Heart left ventricle (tissue), 16 donors: ENCODE measurements at regions not wholly inside any gene's neighbourhood (a gene's known extent, or its start where the extent isn't known, plus 50 kb on each side); places are given as distances from the start of the nearest gene placed in this dataset.

Source experiments
- ATAC-seq, 4 donors: fragments of 200-7000 bp; cut with Tn5 transposase; one replicate each; pipeline ENCODE4 v1.9.1; 2020 to 2022; ENCODE audit warnings: moderate library complexity in 4 of 4, mild to moderate bottlenecking in 3 of 4, moderate number of reproducible peaks in 1 of 4
- DNase-seq, 5 donors: peaks; one replicate each; pipeline ENCODE4 v3.0.0-alpha.2; 2020
- H3K27ac ChIP-seq, 12 donors: fragments of 200-600 bp; sonication (generic) in 4 of 12; one replicate each; pipeline versions ENCODE4 v1.5.0 to v1.8.0; 2016 to 2022; ENCODE audit warnings: mild to moderate bottlenecking in 2 of 12
- H3K27me3 ChIP-seq, 9 donors: fragments of 200-600 bp; sonication (generic) in 2 of 9; one replicate each; pipeline versions ENCODE4 v1.5.1 to v1.8.0; 2016 to 2022; ENCODE audit warnings: mild to moderate bottlenecking in 3 of 9
- H3K36me3 ChIP-seq, 9 donors: fragments of 200-600 bp; sonication (generic) in 2 of 9; one replicate each; pipeline versions ENCODE4 v1.5.0 to v1.8.0; 2018 to 2022; ENCODE audit warnings: mild to moderate bottlenecking in 2 of 9
- H3K4me1 ChIP-seq, 12 donors: fragments of 200-600 bp; sonication (generic) in 4 of 12; one replicate each; pipeline versions ENCODE4 v1.5.0 to v1.8.0; 2016 to 2022; ENCODE audit warnings: mild to moderate bottlenecking in 3 of 12
- H3K4me3 ChIP-seq, 12 donors: fragments of 200-600 bp; sonication (generic) in 4 of 12; one replicate each; pipeline versions ENCODE4 v1.5.0 to v1.8.0; 2017 to 2022; ENCODE audit warnings: mild to moderate bottlenecking in 9 of 12, moderate library complexity in 4 of 12
- H3K9me3 ChIP-seq, 12 donors: fragments of 200-600 bp; sonication (generic) in 4 of 12; one replicate each; pipeline versions ENCODE4 v1.5.0 to v1.8.0; 2016 to 2022; ENCODE audit warnings: mild to moderate bottlenecking in 1 of 12
- CTCF ChIP-seq, 12 donors: fragments of 200-600 bp; sonication (generic) in 4 of 12; IDR thresholded peaks; one replicate each; pipeline versions ENCODE4 v1.5.0 to v1.8.0; 2018 to 2022; ENCODE audit warnings: antibody characterized with exemption in 12 of 12, mild to moderate bottlenecking in 5 of 12
- POLR2A ChIP-seq, 2 donors: fragments of 450-650 bp; IDR thresholded peaks; one replicate each; pipeline ENCODE4 v1.6.1; 2017; ENCODE audit warnings: antibody characterized with exemption in 2 of 2, mild to moderate bottlenecking in 2 of 2, moderate library complexity in 2 of 2
- WGBS, 4 donors: extraction: QIAGEN DNeasy Blood & Tissue Kit in 2 of 4; methylation state at CpG; one replicate each; pipeline versions ENCODE4 v1.1.5 to v1.1.7; 2013 to 2018; 5-methylcytosine and 5-hydroxymethylcytosine counted together
- intact Hi-C, 10 donors: fragments of 100-400 bp; cut with DNase I; formaldehyde crosslinking; loops; one replicate each; pipeline versions ENCODE4 v1.11.1 to v1.14.2; 2022
- donor health status: ischemic (EF 13 %, LVEDD 7.1; RV severe dilation, severe dysfunction).
- donor health status: healthy with polysubstance abuse.
- donor health status: DM: no; HTN: yes; CAD: no.
- donor health status: DM: no; HTN: no; CAD: no.
- donor health status: ischemic (EF 25% LVEDD 6.9; RV normal size, moderate dysfunction).
- donor health status: ischemic (EF 25% LVEDD 5.7; RV mildly dilated, moderate dysfunction).
- donor health status: healthy.
- donor health status: DM: yes; HTN: yes; CAD: no.
- donor health status: ischemic (EF 35%, LVEDD 5.7; RV mildly dilated, moderate dysfunction).
- donor health status: nonischemic (EF 11% LVEDD 7.7; RV severe dilation, severe dysfunction).
- donor health status: DM: yes; HTN: yes; CAD: no.
- donor health status: PGD.
- donor health status: ischemic (EF 29% LVEDD 5.4; RV normal size, mild dysfunction).
- donor health status: nonischemic (EF 23%, LVEDD 6.1; RV moderate dilation, normal function).

DNA sequence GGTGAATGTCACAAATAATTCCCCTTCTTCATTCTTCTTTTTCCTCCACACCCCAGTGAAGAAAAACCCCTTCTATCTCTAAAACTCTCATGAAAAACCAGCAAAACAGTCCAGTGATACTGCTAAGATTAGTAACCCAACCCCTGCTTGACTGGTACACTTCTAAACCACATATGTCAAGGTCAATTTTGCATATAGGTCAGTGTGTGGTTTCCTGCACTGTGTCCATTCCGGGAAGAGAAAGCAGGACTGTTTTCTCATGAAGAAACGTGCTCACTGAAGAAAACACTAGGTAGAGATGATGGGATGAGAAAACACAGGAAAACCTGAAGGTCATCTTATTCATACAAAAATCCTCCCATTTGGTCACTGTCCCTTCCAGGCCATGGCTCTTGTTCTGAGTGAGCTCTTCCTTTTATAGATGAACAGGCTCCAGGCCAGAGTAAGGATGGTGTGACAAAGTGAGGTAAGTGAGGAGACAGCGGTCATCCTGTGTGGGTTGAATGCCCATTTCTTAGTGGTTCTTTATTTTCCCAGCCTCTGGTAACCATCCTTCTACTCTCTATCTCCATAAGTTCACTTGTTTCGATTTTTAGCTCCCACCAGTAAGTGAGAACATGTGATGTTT lies 122.7 kb downstream of the FASLG start:
- WGBS, 4 donors: 72 to 76% (median 75%) methylated on average over 4 of the region's 4 CpGs
- TF ChIP-seq POLR2A (IDR thresholded peaks at IDR 0.05) (no peak), CTCF (IDR thresholded peaks at IDR 0.05) (no peak)

GRCh38 chr1:172789840-172790239 lies 130.9 kb downstream of the FASLG start:
- peaks cover 0 to 6% (median 0%) of the 10 kb centered on the region in 12 donors for H3K9me3 ChIP-seq
- intact Hi-C loops: no loop called here
- H3K4me1 ChIP-seq: no peaks in the 10 kb centered on the region
- TF ChIP-seq CTCF (IDR thresholded peaks at IDR 0.05) (no peak), POLR2A (IDR thresholded peaks at IDR 0.05) (no peak)
- H3K4me3 ChIP-seq: no peak overlapping the region
- H3K36me3 ChIP-seq: no peaks in the 10 kb centered on the region
- 73 to 93% (median 90%) methylated on average over 2 of the region's 2 CpGs for WGBS, 4 donors
- ATAC-seq (no peak), DNase-seq (no peak)
- H3K27me3 ChIP-seq: no peaks in the 10 kb centered on the region
- no peak overlapping the region for H3K27ac ChIP-seq

More for the DNA sequence above, 122.7 kb downstream of the FASLG start:
- no peak for ATAC-seq
- peaks cover 0 to 16% (median 10%) of the 10 kb centered on the region in 12 donors for H3K9me3 ChIP-seq
- no peak overlapping the region for H3K4me3 ChIP-seq
- H3K36me3 ChIP-seq: no peaks in the 10 kb centered on the region
- DNase-seq: no peak
- no peak overlapping the region for H3K27ac ChIP-seq
- H3K27me3 ChIP-seq: no peaks in the 10 kb centered on the region
- H3K4me1 ChIP-seq: no peaks in the 10 kb centered on the region
- intact Hi-C loops: no loop called here

DNA sequence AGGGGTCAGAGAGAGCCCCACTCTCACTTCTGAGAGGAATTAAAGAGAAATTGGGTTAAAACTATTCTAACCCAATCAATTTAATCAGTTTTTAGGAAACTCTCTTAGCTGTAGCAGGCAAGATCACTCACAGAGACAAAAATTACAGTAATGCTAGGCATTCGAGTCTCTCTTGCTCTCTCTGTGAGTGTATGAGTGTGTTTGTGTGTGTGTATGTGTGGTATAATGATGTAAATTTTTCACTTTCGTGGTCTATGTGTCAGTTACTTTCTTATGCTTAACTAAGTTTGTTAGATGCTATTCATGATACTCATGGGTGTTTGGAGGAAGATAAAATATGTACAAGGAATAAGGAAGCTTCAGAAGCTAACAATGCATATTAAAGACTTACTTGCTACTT lies 131.3 kb downstream of the FASLG start:
- TF ChIP-seq POLR2A (IDR thresholded peaks at IDR 0.05): no peak
- no peak for TF ChIP-seq CTCF (IDR thresholded peaks at IDR 0.05)
- no peak for ATAC-seq
- H3K36me3 ChIP-seq: no peaks in the 10 kb centered on the region
- intact Hi-C loops: no loop called here
- no peaks in the 10 kb centered on the region for H3K27me3 ChIP-seq
- H3K4me1 ChIP-seq: no peaks in the 10 kb centered on the region
- H3K9me3 ChIP-seq: peaks cover 0 to 6% (median 0%) of the 10 kb centered on the region in 12 donors
- H3K4me3 ChIP-seq: no peak overlapping the region
- DNase-seq: no peak
- WGBS, 4 donors: 54 to 68% (median 60%) methylated on average over 2 of the region's 2 CpGs
- no peak overlapping the region for H3K27ac ChIP-seq

DNA sequence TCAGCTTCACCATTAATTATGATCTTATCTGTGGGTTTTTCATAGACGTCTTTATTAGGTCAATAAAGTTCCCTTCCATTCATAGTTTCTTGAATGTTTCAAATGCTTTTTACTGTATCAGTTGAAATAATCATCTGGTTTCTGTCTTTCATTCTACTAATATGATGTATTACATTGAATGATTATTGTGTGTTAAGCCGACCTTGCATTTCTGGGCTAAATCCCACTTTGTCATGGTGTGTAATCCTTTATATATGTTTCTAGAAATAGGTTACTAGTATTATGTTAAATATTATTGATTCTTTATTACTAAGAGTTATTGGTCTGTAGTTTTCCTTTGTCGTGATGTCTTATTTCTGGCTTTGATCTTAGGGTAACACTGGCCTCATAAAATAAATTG lies 134.9 kb downstream of the FASLG start:
- Histone ChIP-seq H3K4me3 (no peak overlapping the region), H3K27ac (no peak overlapping the region), H3K27me3 (no peaks in the 10 kb centered on the region), H3K9me3 (no peaks in the 10 kb centered on the region), H3K4me1 (no peaks in the 10 kb centered on the region), H3K36me3 (no peaks in the 10 kb centered on the region)
- intact Hi-C loops: no loop called here
- ATAC-seq: no peak
- 85 to 89% (median 88%) methylated on average over 3 of the region's 3 CpGs for WGBS, 4 donors
- no peak for DNase-seq
- TF ChIP-seq CTCF (IDR thresholded peaks at IDR 0.05): no peak
- no peak for TF ChIP-seq POLR2A (IDR thresholded peaks at IDR 0.05)
